ENCODE measurements at regions not wholly inside any gene's neighbourhood (a gene's known extent, or its start where the extent isn't known, plus 50 kb on each side); places are given as distances from the start of the nearest gene placed in this dataset.

GRCh38 chr9:95620722-95621121, 104.0 kb upstream of the PTCH1 start:
- no peak for TF ChIP-seq REST (IDR thresholded peaks at IDR 0.05; ENCODE audit: insufficient read depth in 1 of 2, low read depth in 2 of 2, low read length in 2 of 2)
- TF ChIP-seq SIN3A (IDR thresholded peaks at IDR 0.05; ENCODE audit: borderline replicate concordance, insufficient read depth, low read length), result no peak

- TF ChIP-seq TAF1 (IDR thresholded peaks at IDR 0.05; ENCODE audit: borderline replicate concordance, insufficient read depth, low read length) (no peak), REST (IDR thresholded peaks at IDR 0.05; ENCODE audit: insufficient read depth in 1 of 2, low read depth in 2 of 2, low read length in 2 of 2) (no peak), FOXP2 (optimal IDR thresholded peaks at IDR 0.05; ENCODE audit: borderline replicate concordance, extremely low read depth, extremely low read length, insufficient read depth) (no peak), POLR2AphosphoS5 (IDR thresholded peaks at IDR 0.05; ENCODE audit: low read depth, low read length) (no peak), SIN3A (IDR thresholded peaks at IDR 0.05; ENCODE audit: borderline replicate concordance, insufficient read depth, low read length) (no peak)
These were observed 103.5 kb upstream of the PTCH1 start for GRCh38 chr9:95620314-95620713.

GRCh38 chr9:95615246-95615645, 98.5 kb upstream of the PTCH1 start:
- TF ChIP-seq SIN3A (IDR thresholded peaks at IDR 0.05; ENCODE audit: borderline replicate concordance, insufficient read depth, low read length) (no peak), TAF1 (IDR thresholded peaks at IDR 0.05; ENCODE audit: borderline replicate concordance, insufficient read depth, low read length) (no peak), FOXP2 (optimal IDR thresholded peaks at IDR 0.05; ENCODE audit: borderline replicate concordance, extremely low read depth, extremely low read length, insufficient read depth) (no peak), POLR2AphosphoS5 (IDR thresholded peaks at IDR 0.05; ENCODE audit: low read depth, low read length) (no peak), REST (IDR thresholded peaks at IDR 0.05; ENCODE audit: insufficient read depth in 1 of 2, low read depth in 2 of 2, low read length in 2 of 2) (no peak)

GRCh38 chr9:95613670-95614069, 96.9 kb upstream of the PTCH1 start:
- no peak for TF ChIP-seq FOXP2 (optimal IDR thresholded peaks at IDR 0.05; ENCODE audit: borderline replicate concordance, extremely low read depth, extremely low read length, insufficient read depth)
- no peak for TF ChIP-seq REST (IDR thresholded peaks at IDR 0.05; ENCODE audit: insufficient read depth in 1 of 2, low read depth in 2 of 2, low read length in 2 of 2)

- no peak for TF ChIP-seq REST (IDR thresholded peaks at IDR 0.05; ENCODE audit: insufficient read depth in 1 of 2, low read depth in 2 of 2, low read length in 2 of 2)
- TF ChIP-seq POLR2AphosphoS5 (IDR thresholded peaks at IDR 0.05; ENCODE audit: low read depth, low read length), result no peak
- no peak for TF ChIP-seq FOXP2 (optimal IDR thresholded peaks at IDR 0.05; ENCODE audit: borderline replicate concordance, extremely low read depth, extremely low read length, insufficient read depth)
These were observed 94.6 kb upstream of the PTCH1 start for GRCh38 chr9:95611354-95611753.

Measured in PFSK-1 (cell line).